SK-N-SH (cell line): ENCODE measurements at regions not wholly inside any gene's neighbourhood (a gene's known extent, or its start where the extent isn't known, plus 50 kb on each side); places are given as distances from the start of the nearest gene placed in this dataset.

ENCODE experiments used
- CTCF ChIA-PET: fragments of 300-600, 350-600 bp; formaldehyde crosslinking; extraction: SDS; loops from one replicate; lab custom pipeline; 2021; lab: Yijun Ruan, JAX
- POLR2A ChIA-PET: fragments of 350-600 bp; sonication (Branson Sonifier 250); formaldehyde crosslinking; extraction: SDS; loops from one replicate; lab custom pipeline; 2020; ENCODE audit warnings: antibody characterized with exemption, inconsistent platforms; lab: Yijun Ruan, JAX
- DNase-seq: peaks from one replicate; pipeline ENCODE4 v3.0.0; 2012
- H2AFZ ChIP-seq: fragments of 200-600 bp; sonication (generic); 2 replicates; pipeline ENCODE4 v1.8.1; 2016; ENCODE audit warnings: antibody characterized with exemption, mild to moderate bottlenecking, low read depth
- H3F3A ChIP-seq: fragments of 200-600 bp; sonication (generic); replicated peaks from 2 replicates; pipeline ENCODE3; 2016; ENCODE audit warnings: antibody characterized with exemption, mild to moderate bottlenecking; ENCODE audit not compliant: insufficient read depth
- H3K27ac ChIP-seq, 2 experiments: fragments of 200-500 bp in 1 of 2; fragments of 200-600 bp in 1 of 2; sonication (Bioruptor generic) in 1 of 2; sonication (generic), shearing (Covaris generic) in 1 of 2; 2 replicates each; pipeline versions ENCODE4 v1.5.1 to v1.6.1; 2014 to 2016; ENCODE audit warnings: low read depth in 2 of 2, inconsistent platforms in 1 of 2, low read length in 1 of 2, mild to moderate bottlenecking in 1 of 2, mixed read lengths in 1 of 2
- H3K27me3 ChIP-seq: fragments of 200-600 bp; sonication (generic), shearing (Covaris generic); 2 replicates; pipeline ENCODE4 v1.6.1; 2016; ENCODE audit warnings: mixed run types; ENCODE audit not compliant: insufficient read depth
- H3K36me3 ChIP-seq, 2 experiments: fragments of 200-500 bp in 1 of 2; fragments of 200-600 bp in 1 of 2; sonication (Bioruptor generic) in 1 of 2; sonication (generic) in 1 of 2; replicated peaks in 1 of 2; 2 replicates each; pipeline versions ENCODE3 to v1.5.1; 2014 to 2016; ENCODE audit warnings: low read length in 1 of 2, mild to moderate bottlenecking in 1 of 2; ENCODE audit not compliant: insufficient read depth in 2 of 2, control insufficient read depth in 1 of 2
- H3K4me1 ChIP-seq, 2 experiments: fragments of 200-500 bp in 1 of 2; fragments of 200-600 bp in 1 of 2; sonication (Bioruptor generic) in 1 of 2; sonication (generic), shearing (Covaris generic) in 1 of 2; 2 replicates each; pipeline versions ENCODE4 v1.5.1 to v1.6.1; 2014 to 2016; ENCODE audit warnings: low read depth in 1 of 2, low read length in 1 of 2, mixed run types in 1 of 2; ENCODE audit not compliant: insufficient read depth in 2 of 2, control insufficient read depth in 1 of 2
- H3K4me2 ChIP-seq: fragments of 200-600 bp; sonication (generic), shearing (Covaris generic); 2 replicates; pipeline ENCODE4 v1.6.1; 2017; ENCODE audit warnings: mixed run types
- H3K4me3 ChIP-seq, 2 experiments: fragments of 200-500 bp in 1 of 2; fragments of 200-600 bp in 1 of 2; sonication (Bioruptor generic) in 1 of 2; sonication (generic), shearing (Covaris generic) in 1 of 2; 2 replicates each; pipeline versions ENCODE4 v1.5.1 to v1.8.1; 2014 to 2016; ENCODE audit warnings: low read depth in 2 of 2, inconsistent platforms in 1 of 2, low read length in 1 of 2, mild to moderate bottlenecking in 1 of 2, mixed read lengths in 1 of 2, moderate library complexity in 1 of 2
- H3K79me2 ChIP-seq: fragments of 200-600 bp; sonication (generic); 2 replicates; pipeline ENCODE4 v1.8.1; 2017; ENCODE audit warnings: mild to moderate bottlenecking; ENCODE audit not compliant: insufficient read depth
- H3K9ac ChIP-seq: fragments of 200-600 bp; sonication (generic); 2 replicates; pipeline ENCODE4 v1.6.1; 2017; ENCODE audit warnings: mixed run types
- H3K9me2 ChIP-seq: fragments of 200-600 bp; sonication (generic); 2 replicates; pipeline ENCODE4 v1.6.1; 2017; ENCODE audit warnings: mixed run types
- H3K9me3 ChIP-seq: fragments of 200-600 bp; sonication (generic); 2 replicates; pipeline ENCODE4 v1.6.1; 2017; ENCODE audit warnings: mixed run types, mild to moderate bottlenecking, moderate library complexity
- H4K20me1 ChIP-seq: fragments of 200-600 bp; sonication (generic); 2 replicates; pipeline ENCODE4 v1.6.1; 2017; ENCODE audit warnings: mild to moderate bottlenecking, mixed run types; ENCODE audit not compliant: insufficient read depth
- EP300 ChIP-seq, 2 experiments: IDR thresholded peaks; 2 replicates each; pipeline versions ENCODE4 v1.4.0 to v1.6.1; 2012; ENCODE audit warnings: borderline replicate concordance in 1 of 2, low read depth in 1 of 2, low read length in 1 of 2
- EZH2phosphoT487 ChIP-seq: fragments of 200-600 bp; sonication (generic); IDR thresholded peaks from 2 replicates; pipeline ENCODE4 v1.6.1; 2017; ENCODE audit warnings: low read depth, mixed run types, mild to moderate bottlenecking, antibody characterized with exemption, moderate library complexity, borderline replicate concordance
- FOSL2 ChIP-seq: IDR thresholded peaks from 2 replicates; pipeline ENCODE4 v1.4.0; 2012; ENCODE audit warnings: low read depth, mild to moderate bottlenecking, moderate library complexity, borderline replicate concordance
- FOXJ3 ChIP-seq: sonication (generic); formaldehyde crosslinking; IDR thresholded peaks from 2 replicates; pipeline ENCODE4 v1.5.1; 2020; ENCODE audit warnings: mild to moderate bottlenecking, missing genetic modification reagents
- GABPA ChIP-seq: IDR thresholded peaks from 2 replicates; pipeline ENCODE4 v1.4.0; 2012; ENCODE audit warnings: low read depth, mild to moderate bottlenecking
- GATA2 ChIP-seq: sonication (generic); formaldehyde crosslinking; IDR thresholded peaks from 2 replicates; pipeline ENCODE4 v1.5.0; 2020; ENCODE audit warnings: mild to moderate bottlenecking, missing genetic modification reagents
- JUND ChIP-seq: IDR thresholded peaks from 2 replicates; pipeline ENCODE4 v1.4.0; 2012
- NFIC ChIP-seq: IDR thresholded peaks from 2 replicates; pipeline ENCODE4 v1.4.0; 2012; ENCODE audit warnings: borderline replicate concordance
- RAD21 ChIP-seq: IDR thresholded peaks from 2 replicates; pipeline ENCODE4 v1.6.1; 2012; ENCODE audit warnings: mild to moderate bottlenecking, low read length
- TAF1 ChIP-seq: IDR thresholded peaks from 2 replicates; pipeline ENCODE4 v1.6.1; 2012; ENCODE audit warnings: low read depth, mild to moderate bottlenecking, low read length, moderate library complexity, borderline replicate concordance
- TCF12 ChIP-seq: IDR thresholded peaks from 2 replicates; pipeline ENCODE4 v1.4.0; 2012
- TEAD4 ChIP-seq: IDR thresholded peaks from 2 replicates; pipeline ENCODE4 v1.4.0; 2012; ENCODE audit warnings: mild to moderate bottlenecking, borderline replicate concordance; ENCODE audit not compliant: insufficient read depth
- WGBS: methylation state at CpG from one replicate; pipeline ENCODE4 v1.1.6; 2017; ENCODE audit warnings: low lambda C conversion rate; 5-methylcytosine and 5-hydroxymethylcytosine counted together
- TF ChIP-seq, protein P1 (sequence below): fragments of 200-600 bp; sonication (generic); IDR thresholded peaks from 2 replicates; pipeline ENCODE4 v1.6.1; 2017; ENCODE audit warnings: antibody characterized with exemption, mild to moderate bottlenecking, moderate library complexity
- TF ChIP-seq, protein P2 (sequence below): IDR thresholded peaks from 2 replicates; pipeline ENCODE4 v1.4.0; 2012; ENCODE audit warnings: low read depth
- TF ChIP-seq, protein P3 (sequence below): IDR thresholded peaks from 2 replicates; pipeline ENCODE4; 2012
- TF ChIP-seq, protein P4 (sequence below): fragments of 150-350 bp; IDR thresholded peaks from 2 replicates; pipeline ENCODE4 v1.6.1; 2017; ENCODE audit warnings: antibody characterized with exemption, low read length, low read depth, borderline replicate concordance

DNA sequence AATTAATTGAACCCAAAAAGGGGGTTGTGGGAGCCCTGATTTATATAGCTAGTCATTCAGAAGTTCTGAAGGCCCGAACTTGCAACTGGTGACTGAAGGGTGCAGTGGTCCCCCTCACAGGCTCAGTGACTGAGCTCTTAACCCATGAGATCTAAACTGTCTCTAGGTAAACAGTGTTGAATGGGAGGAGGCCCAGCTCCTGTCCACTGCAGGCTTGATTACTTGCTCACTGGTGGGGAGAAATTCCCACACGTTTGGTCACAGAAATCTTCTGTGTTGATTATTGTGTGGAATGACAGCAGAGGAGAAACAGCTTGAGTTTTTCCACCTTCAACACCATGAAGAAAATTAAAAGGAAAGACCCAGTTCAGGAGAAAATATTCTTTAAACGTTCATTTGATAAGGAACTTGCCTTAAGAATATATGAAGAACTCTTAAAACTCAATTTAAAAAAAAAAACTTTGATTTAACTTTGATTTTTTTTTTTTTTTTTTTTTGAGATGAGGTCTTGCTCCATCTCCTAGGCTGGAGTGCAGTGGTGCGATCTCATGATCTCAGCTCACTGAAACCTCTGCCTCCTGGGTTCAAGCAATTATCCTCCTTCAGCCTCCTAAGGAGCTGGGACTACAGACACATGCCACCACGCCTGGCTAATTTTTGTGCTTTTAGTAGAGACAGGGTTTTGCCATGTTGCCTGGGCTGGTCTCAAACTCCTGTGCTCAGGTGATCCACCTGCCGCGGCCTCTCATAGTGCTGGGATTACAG, 249.3 kb downstream of the UQCRFS1 start:
- 0 out of 4 replicates have a peak, but pooled peaks cover 0 to 11% of the 10 kb centered on the region in 2 experiments for H3K4me1 ChIP-seq
- H3K9me2 ChIP-seq: no peaks in the 10 kb centered on the region
- no peak overlapping the region for H3K9ac ChIP-seq
- H3K9me3 ChIP-seq: no peaks in the 10 kb centered on the region
- H4K20me1 ChIP-seq: no peaks in the 10 kb centered on the region
- no peak overlapping the region for H2AFZ ChIP-seq
- H3K79me2 ChIP-seq: no peaks in the 10 kb centered on the region
- POLR2A ChIA-PET: no interaction called here
- TF ChIP-seq, protein P1, sequence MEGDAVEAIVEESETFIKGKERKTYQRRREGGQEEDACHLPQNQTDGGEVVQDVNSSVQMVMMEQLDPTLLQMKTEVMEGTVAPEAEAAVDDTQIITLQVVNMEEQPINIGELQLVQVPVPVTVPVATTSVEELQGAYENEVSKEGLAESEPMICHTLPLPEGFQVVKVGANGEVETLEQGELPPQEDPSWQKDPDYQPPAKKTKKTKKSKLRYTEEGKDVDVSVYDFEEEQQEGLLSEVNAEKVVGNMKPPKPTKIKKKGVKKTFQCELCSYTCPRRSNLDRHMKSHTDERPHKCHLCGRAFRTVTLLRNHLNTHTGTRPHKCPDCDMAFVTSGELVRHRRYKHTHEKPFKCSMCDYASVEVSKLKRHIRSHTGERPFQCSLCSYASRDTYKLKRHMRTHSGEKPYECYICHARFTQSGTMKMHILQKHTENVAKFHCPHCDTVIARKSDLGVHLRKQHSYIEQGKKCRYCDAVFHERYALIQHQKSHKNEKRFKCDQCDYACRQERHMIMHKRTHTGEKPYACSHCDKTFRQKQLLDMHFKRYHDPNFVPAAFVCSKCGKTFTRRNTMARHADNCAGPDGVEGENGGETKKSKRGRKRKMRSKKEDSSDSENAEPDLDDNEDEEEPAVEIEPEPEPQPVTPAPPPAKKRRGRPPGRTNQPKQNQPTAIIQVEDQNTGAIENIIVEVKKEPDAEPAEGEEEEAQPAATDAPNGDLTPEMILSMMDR: no peak
- TF ChIP-seq, protein P2, sequence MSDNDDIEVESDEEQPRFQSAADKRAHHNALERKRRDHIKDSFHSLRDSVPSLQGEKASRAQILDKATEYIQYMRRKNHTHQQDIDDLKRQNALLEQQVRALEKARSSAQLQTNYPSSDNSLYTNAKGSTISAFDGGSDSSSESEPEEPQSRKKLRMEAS: no peak
- TF ChIP-seq EZH2phosphoT487: no peak
- TF ChIP-seq GABPA: no peak
- TF ChIP-seq NFIC: no peak
- TF ChIP-seq FOXJ3 (CRISPR knock-in tag): no peak
- no peak for TF ChIP-seq RAD21
- no peak overlapping the region for H3K27ac ChIP-seq
- H3K4me2 ChIP-seq: no peak overlapping the region
- DNase-seq: no peak
- no peak overlapping the region for H3K4me3 ChIP-seq
- no peaks in the 10 kb centered on the region for H3K36me3 ChIP-seq
- H3F3A ChIP-seq: peaks cover 25% of the 10 kb centered on the region
- 40% methylated on average over 7 of the region's 7 CpGs for WGBS
- CTCF ChIA-PET: no interaction called here
- no peaks in the 10 kb centered on the region for H3K27me3 ChIP-seq

DNA sequence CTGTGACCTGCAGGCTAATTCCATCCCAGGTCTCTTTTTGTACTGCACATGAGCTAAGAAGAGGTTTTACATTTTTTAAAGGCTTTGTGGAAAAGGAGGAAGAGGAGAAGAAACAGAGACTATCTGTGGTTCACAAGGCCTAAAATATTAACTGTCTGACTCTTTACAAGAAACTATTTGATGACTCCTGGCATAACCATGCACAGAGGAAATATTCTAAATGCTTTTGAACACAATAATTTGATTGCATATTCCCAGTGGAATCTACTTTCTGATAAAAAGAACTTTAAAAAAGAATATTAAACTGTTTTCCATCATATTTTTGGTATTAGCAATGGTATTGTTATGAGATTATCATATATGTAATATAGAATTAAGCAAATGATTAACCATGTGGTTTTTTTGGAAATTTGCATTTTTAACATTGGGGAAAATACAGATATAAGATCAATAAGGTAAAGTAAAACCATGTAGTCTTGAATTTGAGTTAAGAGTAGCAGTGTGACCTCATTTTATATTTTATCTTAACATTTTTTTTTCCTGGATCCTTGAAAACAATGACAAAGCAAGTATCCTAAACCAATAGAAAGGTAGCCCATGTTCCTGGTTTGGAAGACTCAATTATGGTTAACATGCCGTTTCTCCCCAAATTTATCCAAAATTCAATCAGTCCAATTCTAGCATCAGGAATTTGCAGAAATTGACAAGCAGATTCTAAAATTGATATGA, 251.0 kb downstream of the UQCRFS1 start:
- no peak for DNase-seq
- 0 out of 2 replicates have a peak, but pooled peaks cover 7% of the 10 kb centered on the region for H3K9me3 ChIP-seq
- no peaks in the 10 kb centered on the region for H3K36me3 ChIP-seq
- ChIA-PET POLR2A (no interaction called here), CTCF (no interaction called here)
- peak overlapping the region; percentile 44 to 73; a peak in 3 of 4 replicates for H3K27ac ChIP-seq
- peak overlapping the region; percentile 49 for H2AFZ ChIP-seq
- no peaks in the 10 kb centered on the region for H4K20me1 ChIP-seq
- peaks cover 25% of the 10 kb centered on the region for H3F3A ChIP-seq
- H3K9ac ChIP-seq: peak overlapping the region; percentile 40; the same call in 1 of the 2 replicates
- no peaks in the 10 kb centered on the region for H3K9me2 ChIP-seq
- no peaks in the 10 kb centered on the region for H3K27me3 ChIP-seq
- H3K79me2 ChIP-seq: no peaks in the 10 kb centered on the region
- TF ChIP-seq EP300 (IDR thresholded peaks at IDR 0.05; ENCODE audit: borderline replicate concordance in 1 of 2, low read depth in 1 of 2, low read length in 1 of 2) (peak in 1 of 2 experiments; percentile 40; a peak in 1 of 4 replicates), FOSL2 (peak; percentile 68), TAF1 (no peak), GATA2 (CRISPR knock-in tag) (no peak), JUND (peak; percentile 56), TEAD4 (peak; percentile 67; the same call in 1 of the 2 replicates), TCF12 (peak; percentile 24; the same call in 1 of the 2 replicates)
- TF ChIP-seq, protein P3, sequence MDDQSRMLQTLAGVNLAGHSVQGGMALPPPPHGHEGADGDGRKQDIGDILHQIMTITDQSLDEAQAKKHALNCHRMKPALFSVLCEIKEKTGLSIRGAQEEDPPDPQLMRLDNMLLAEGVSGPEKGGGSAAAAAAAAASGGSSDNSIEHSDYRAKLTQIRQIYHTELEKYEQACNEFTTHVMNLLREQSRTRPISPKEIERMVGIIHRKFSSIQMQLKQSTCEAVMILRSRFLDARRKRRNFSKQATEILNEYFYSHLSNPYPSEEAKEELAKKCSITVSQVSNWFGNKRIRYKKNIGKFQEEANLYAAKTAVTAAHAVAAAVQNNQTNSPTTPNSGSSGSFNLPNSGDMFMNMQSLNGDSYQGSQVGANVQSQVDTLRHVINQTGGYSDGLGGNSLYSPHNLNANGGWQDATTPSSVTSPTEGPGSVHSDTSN: peak; percentile 4; the same call in 1 of the 2 replicates
- TF ChIP-seq, protein P4, sequence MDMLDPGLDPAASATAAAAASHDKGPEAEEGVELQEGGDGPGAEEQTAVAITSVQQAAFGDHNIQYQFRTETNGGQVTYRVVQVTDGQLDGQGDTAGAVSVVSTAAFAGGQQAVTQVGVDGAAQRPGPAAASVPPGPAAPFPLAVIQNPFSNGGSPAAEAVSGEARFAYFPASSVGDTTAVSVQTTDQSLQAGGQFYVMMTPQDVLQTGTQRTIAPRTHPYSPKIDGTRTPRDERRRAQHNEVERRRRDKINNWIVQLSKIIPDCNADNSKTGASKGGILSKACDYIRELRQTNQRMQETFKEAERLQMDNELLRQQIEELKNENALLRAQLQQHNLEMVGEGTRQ: no peak
- H3K4me2 ChIP-seq: peak overlapping the region; percentile 18; the same call in 1 of the 2 replicates
- no peak overlapping the region for H3K4me3 ChIP-seq
- 5% methylated on average over 1 of the region's 1 CpG for WGBS
- 0 out of 4 replicates have a peak, but pooled peaks cover 0 to 11% of the 10 kb centered on the region in 2 experiments for H3K4me1 ChIP-seq
